Activated naive CD8-positive, alpha-beta T cell treated with anti-CD3 and anti-CD28 coated beads, Interleukin-2, amount 10 ng/mL, durations not matched to agents 7 days and 5 days (primary cell): ENCODE measurements at regions not wholly inside any gene's neighbourhood (a gene's known extent, or its start where the extent isn't known, plus 50 kb on each side); places are given as distances from the start of the nearest gene placed in this dataset.

Source experiments
- ATAC-seq: fragments of 150-1000 bp; cut with Tn5 transposase; one replicate; pipeline ENCODE4 v1.10.0; 2021; ENCODE audit warnings: low read depth, moderate library complexity
- POLR2A ChIA-PET: fragments of 350-600 bp; sonication (Branson Sonifier 250); formaldehyde crosslinking; loops from one replicate; lab custom pipeline; 2021; ENCODE audit warnings: antibody characterized with exemption; lab: Charles Lee
- DNase-seq: peaks from one replicate; pipeline ENCODE4 v3.0.0; 2021
- H3K27ac Mint-ChIP-seq: one replicate; pipeline ENCODE4 v1.8.0; 2022; ENCODE audit warnings: mild to moderate bottlenecking, mixed read lengths
- H3K27me3 Mint-ChIP-seq: one replicate; pipeline ENCODE4 v1.8.0; 2022; ENCODE audit warnings: mild to moderate bottlenecking, moderate library complexity, mixed read lengths
- H3K36me3 Mint-ChIP-seq: one replicate; pipeline ENCODE4 v1.8.0; 2021; ENCODE audit warnings: mild to moderate bottlenecking, mixed read lengths
- H3K4me1 Mint-ChIP-seq: one replicate; pipeline ENCODE4 v1.8.0; 2021; ENCODE audit warnings: mixed read lengths
- H3K4me3 Mint-ChIP-seq: one replicate; pipeline ENCODE4 v1.8.0; 2022; ENCODE audit warnings: mild to moderate bottlenecking, moderate library complexity, mixed read lengths
- H3K9me3 Mint-ChIP-seq: one replicate; pipeline ENCODE4 v1.8.0; 2021; ENCODE audit warnings: mixed read lengths

DNA sequence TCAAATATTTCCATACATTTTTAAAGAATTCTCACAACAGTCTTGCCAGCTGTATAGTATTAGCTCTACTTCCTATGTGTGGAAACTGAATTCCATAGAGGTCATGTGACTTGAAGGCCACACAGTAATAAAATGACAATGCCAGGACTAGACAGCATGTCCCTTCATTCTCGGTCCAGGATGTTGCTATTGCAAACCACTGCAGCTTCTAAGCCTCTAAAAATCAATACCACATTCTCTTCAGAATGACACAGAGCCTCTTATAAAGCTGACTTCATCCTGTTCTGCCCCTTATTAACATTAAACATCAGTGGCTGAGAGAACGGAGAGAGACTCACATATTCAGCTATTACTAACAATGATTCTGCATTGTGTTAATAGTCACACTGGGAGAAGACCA lies 240.3 kb upstream of the PEX5L start:
- ATAC-seq (no peak), DNase-seq (no peak)
- H3K27ac Mint-ChIP-seq: no peak overlapping the region
- H3K4me3 Mint-ChIP-seq: no peak overlapping the region
- H3K36me3 Mint-ChIP-seq: no peaks in the 10 kb centered on the region
- no peaks in the 10 kb centered on the region for H3K27me3 Mint-ChIP-seq
- no peaks in the 10 kb centered on the region for H3K9me3 Mint-ChIP-seq
- H3K4me1 Mint-ChIP-seq: no peaks in the 10 kb centered on the region
- POLR2A ChIA-PET: no interaction called here

DNA sequence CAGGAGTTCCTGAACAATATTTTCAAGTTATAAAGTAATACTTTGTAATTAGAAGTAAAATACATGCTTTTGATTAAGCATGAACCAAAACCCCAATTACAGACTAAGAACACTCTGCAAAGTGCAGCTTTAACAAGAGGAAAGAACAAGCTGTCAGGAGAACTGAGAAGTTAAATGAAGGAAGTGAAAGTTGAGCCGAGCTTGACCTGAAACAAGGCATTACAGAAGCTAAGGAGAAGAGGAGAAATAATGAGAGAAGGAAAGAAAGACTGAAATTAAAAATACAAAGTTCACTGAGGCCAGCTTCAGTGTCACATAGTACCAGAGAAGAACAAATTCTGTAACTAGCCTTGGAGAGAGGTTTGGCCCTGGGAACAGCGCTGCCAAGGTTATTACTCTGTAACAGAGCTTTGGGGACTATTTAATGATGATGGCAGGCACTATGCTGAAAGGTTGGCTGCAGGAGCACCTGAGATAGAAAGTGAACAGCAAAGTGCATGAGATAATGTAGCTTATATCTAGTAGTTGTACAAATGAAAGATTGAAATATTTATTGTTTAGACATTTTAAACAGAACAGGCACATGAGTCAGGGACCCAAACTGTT lies 241.9 kb upstream of the PEX5L start:
- Mint-ChIP-seq H3K27ac (peak overlapping the region; percentile 10), H3K4me1 (no peaks in the 10 kb centered on the region), H3K36me3 (no peaks in the 10 kb centered on the region), H3K27me3 (peaks cover 2% of the 10 kb centered on the region), H3K4me3 (no peak overlapping the region), H3K9me3 (no peaks in the 10 kb centered on the region)
- ATAC-seq (no peak), DNase-seq (no peak)
- POLR2A ChIA-PET: no interaction called here

- peaks cover 2% of the 10 kb centered on the region for H3K27me3 Mint-ChIP-seq
- H3K36me3 Mint-ChIP-seq: no peaks in the 10 kb centered on the region
- ATAC-seq: no peak
- no peaks in the 10 kb centered on the region for H3K4me1 Mint-ChIP-seq
- no peak overlapping the region for H3K27ac Mint-ChIP-seq
- no peak for DNase-seq
- no peaks in the 10 kb centered on the region for H3K9me3 Mint-ChIP-seq
- POLR2A ChIA-PET: no interaction called here
- H3K4me3 Mint-ChIP-seq: no peak overlapping the region
These were observed 243.8 kb upstream of the PEX5L start for GRCh38 chr3:180280555-180280954.

DNA sequence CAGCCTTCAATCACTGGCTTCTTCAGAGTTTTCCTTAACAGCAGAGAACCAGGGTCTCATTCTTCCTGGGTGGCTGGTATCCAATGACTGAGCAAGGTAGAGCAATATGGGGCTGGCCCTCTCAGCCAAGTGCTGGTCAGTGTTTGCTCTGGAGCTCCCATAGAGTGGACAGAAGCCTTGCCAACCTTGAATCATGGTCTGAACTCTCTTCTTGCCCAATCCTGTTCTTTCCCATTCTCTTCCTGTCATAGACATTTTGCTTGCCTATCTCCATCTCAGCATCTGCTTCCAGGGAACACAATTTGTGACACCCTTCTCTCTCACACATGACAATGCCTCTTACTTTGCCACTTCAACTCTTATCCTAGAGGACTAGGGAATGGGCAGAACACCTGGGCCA lies 245.6 kb upstream of the PEX5L start:
- H3K27ac Mint-ChIP-seq: no peak overlapping the region
- no peak overlapping the region for H3K4me3 Mint-ChIP-seq
- H3K27me3 Mint-ChIP-seq: peaks cover 2% of the 10 kb centered on the region
- no peaks in the 10 kb centered on the region for H3K4me1 Mint-ChIP-seq
- DNase-seq (no peak), ATAC-seq (no peak)
- H3K9me3 Mint-ChIP-seq: no peaks in the 10 kb centered on the region
- POLR2A ChIA-PET: no interaction called here
- H3K36me3 Mint-ChIP-seq: no peaks in the 10 kb centered on the region

GRCh38 chr3:180283251-180283650 lies 246.5 kb upstream of the PEX5L start:
- POLR2A ChIA-PET: no interaction called here
- no peak overlapping the region for H3K27ac Mint-ChIP-seq
- no peak for ATAC-seq

GRCh38 chr3:180284331-180285110 lies 247.8 kb upstream of the PEX5L start:
- ATAC-seq (no peak), DNase-seq (no peak)
- Mint-ChIP-seq H3K9me3 (no peaks in the 10 kb centered on the region), H3K36me3 (no peaks in the 10 kb centered on the region), H3K4me3 (no peak overlapping the region), H3K4me1 (no peaks in the 10 kb centered on the region), H3K27me3 (peaks cover 2% of the 10 kb centered on the region), H3K27ac (no peak overlapping the region)
- POLR2A ChIA-PET: no interaction called here

More at GRCh38 chr3:180283251-180283650, 246.5 kb upstream of the PEX5L start:
- DNase-seq: no peak
- Mint-ChIP-seq H3K4me3 (no peak overlapping the region), H3K9me3 (no peaks in the 10 kb centered on the region), H3K4me1 (no peaks in the 10 kb centered on the region), H3K36me3 (no peaks in the 10 kb centered on the region), H3K27me3 (peaks cover 2% of the 10 kb centered on the region)

DNA sequence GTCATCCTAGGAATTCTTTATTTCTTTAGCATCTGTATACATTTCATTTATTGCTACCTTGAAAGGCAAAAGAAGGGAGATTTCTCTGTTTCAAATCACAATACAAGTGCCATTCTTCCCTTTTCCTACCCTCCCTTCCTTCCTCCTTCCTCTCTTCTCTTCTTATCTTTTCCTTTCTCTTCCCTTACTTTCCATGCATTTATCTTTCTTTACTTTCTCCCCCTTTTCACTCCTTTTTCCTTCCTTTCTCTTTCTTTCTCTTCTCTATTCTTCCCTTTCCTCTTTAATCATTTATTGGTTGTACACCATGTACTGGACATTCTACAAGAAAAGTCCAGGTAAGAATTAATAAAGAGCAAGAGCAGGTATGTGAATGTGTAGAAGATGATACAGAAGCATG lies 251.0 kb upstream of the PEX5L start:
- H3K9me3 Mint-ChIP-seq: no peaks in the 10 kb centered on the region
- H3K4me1 Mint-ChIP-seq: no peaks in the 10 kb centered on the region
- no peak overlapping the region for H3K27ac Mint-ChIP-seq
- POLR2A ChIA-PET: no interaction called here
- no peak for ATAC-seq
- no peaks in the 10 kb centered on the region for H3K36me3 Mint-ChIP-seq
- DNase-seq: no peak
- H3K27me3 Mint-ChIP-seq: peaks cover 2% of the 10 kb centered on the region
- no peak overlapping the region for H3K4me3 Mint-ChIP-seq

- no peaks in the 10 kb centered on the region for H3K4me1 Mint-ChIP-seq
- no peaks in the 10 kb centered on the region for H3K27me3 Mint-ChIP-seq
- H3K36me3 Mint-ChIP-seq: no peaks in the 10 kb centered on the region
- no peak overlapping the region for H3K4me3 Mint-ChIP-seq
- POLR2A ChIA-PET: no interaction called here
- ATAC-seq: no peak
- no peak overlapping the region for H3K27ac Mint-ChIP-seq
- H3K9me3 Mint-ChIP-seq: no peaks in the 10 kb centered on the region
- DNase-seq: no peak
These were observed 252.1 kb upstream of the PEX5L start for GRCh38 chr3:180288816-180289215.

GRCh38 chr3:180290300-180290699 lies 253.6 kb upstream of the PEX5L start:
- H3K27ac Mint-ChIP-seq: no peak overlapping the region
- POLR2A ChIA-PET: no interaction called here
- H3K9me3 Mint-ChIP-seq: no peaks in the 10 kb centered on the region
- no peaks in the 10 kb centered on the region for H3K4me1 Mint-ChIP-seq
- DNase-seq (no peak), ATAC-seq (no peak)
- H3K36me3 Mint-ChIP-seq: no peaks in the 10 kb centered on the region
- no peaks in the 10 kb centered on the region for H3K27me3 Mint-ChIP-seq
- H3K4me3 Mint-ChIP-seq: no peak overlapping the region

DNA sequence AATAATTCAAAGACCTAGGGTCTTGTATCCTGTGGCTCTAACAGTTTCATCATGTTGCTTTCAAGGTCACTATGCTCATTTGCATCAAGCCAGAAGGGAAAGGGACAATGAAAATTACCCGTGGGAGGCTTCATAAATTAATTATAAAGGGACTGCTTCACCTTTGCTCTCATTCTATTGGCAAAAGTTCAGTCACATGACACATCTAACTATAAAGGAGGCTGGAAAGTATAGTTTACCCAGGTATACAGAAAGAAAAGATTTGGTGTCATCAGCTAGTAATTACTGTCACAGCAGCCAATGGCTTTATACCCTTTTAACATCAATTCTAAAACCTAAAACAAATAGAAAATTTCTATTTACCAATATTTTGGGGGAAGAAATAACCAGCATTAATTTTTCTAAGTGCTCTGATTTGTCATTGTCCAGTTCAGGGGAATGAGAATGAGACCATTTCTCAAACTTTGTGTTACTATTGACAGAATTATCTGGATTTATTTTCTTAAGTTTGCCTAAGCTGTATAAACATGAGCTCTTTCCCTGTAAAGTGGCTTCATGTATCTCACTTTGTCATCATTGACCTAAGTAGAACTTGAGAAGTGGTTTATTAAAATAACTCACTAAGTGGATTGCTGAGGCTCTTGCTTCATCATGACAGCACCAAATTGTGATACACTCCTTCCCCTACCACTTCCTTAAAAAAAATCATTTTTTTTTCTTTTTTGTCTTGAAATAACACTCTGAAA lies 257.7 kb upstream of the PEX5L start:
- ATAC-seq (no peak), DNase-seq (no peak)
- Mint-ChIP-seq H3K27ac (no peak overlapping the region), H3K4me1 (no peaks in the 10 kb centered on the region), H3K9me3 (no peaks in the 10 kb centered on the region), H3K36me3 (no peaks in the 10 kb centered on the region), H3K27me3 (no peaks in the 10 kb centered on the region), H3K4me3 (no peak overlapping the region)
- POLR2A ChIA-PET: no interaction called here

DNA sequence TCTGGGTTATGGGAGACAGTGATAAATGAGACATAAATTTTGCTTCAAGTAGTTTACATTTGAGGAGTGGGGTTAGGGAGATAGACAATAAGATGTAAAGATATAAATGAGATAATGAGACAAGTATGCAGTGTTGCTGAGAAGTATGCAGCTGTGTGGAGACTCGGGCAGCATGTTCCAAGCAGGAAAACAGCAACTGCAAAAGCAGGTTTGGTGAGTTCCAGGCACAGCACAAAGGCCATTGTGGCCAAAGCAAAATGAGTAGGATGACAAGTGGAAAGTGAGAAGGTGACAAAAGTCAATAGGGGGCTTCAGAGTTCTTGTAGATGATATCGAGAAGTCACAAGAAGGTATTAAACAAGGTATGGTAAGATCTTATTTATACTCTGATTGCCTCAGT lies 259.1 kb upstream of the PEX5L start:
- no peaks in the 10 kb centered on the region for H3K36me3 Mint-ChIP-seq
- H3K9me3 Mint-ChIP-seq: no peaks in the 10 kb centered on the region
- no peak overlapping the region for H3K27ac Mint-ChIP-seq
- ATAC-seq (no peak), DNase-seq (no peak)
- POLR2A ChIA-PET: no interaction called here
- H3K4me1 Mint-ChIP-seq: no peaks in the 10 kb centered on the region
- no peak overlapping the region for H3K4me3 Mint-ChIP-seq
- H3K27me3 Mint-ChIP-seq: no peaks in the 10 kb centered on the region

- POLR2A ChIA-PET: no interaction called here
- Mint-ChIP-seq H3K27me3 (no peaks in the 10 kb centered on the region), H3K4me1 (no peaks in the 10 kb centered on the region), H3K36me3 (no peaks in the 10 kb centered on the region), H3K4me3 (no peak overlapping the region), H3K27ac (no peak overlapping the region), H3K9me3 (no peaks in the 10 kb centered on the region)
- ATAC-seq (no peak), DNase-seq (no peak)
These were observed 260.2 kb upstream of the PEX5L start for GRCh38 chr3:180296971-180297370.

DNA sequence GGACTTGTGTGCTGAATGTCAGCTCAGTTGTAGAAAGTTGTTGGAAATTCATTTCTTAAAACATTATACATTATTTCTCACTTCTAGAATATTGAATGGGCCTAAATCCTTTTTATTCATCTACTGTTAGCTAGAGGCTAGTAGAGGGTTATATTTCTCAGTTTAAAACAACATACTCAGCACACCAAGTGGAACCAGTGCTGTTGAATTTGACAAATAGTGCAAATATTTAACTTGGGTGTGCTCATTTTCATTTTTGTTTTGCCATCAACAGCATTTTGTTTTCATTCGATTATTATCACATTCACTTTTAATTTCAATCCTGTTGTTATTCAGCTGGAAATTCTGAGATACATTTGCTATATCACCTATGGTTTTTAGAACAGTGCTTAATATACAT lies 269.4 kb upstream of the PEX5L start:
- H3K27me3 Mint-ChIP-seq: no peaks in the 10 kb centered on the region
- POLR2A ChIA-PET: no interaction called here
- ATAC-seq (no peak), DNase-seq (no peak)
- H3K9me3 Mint-ChIP-seq: no peaks in the 10 kb centered on the region
- H3K27ac Mint-ChIP-seq: no peak overlapping the region
- H3K4me1 Mint-ChIP-seq: no peaks in the 10 kb centered on the region
- no peaks in the 10 kb centered on the region for H3K36me3 Mint-ChIP-seq
- no peak overlapping the region for H3K4me3 Mint-ChIP-seq

GRCh38 chr3:180306691-180307090 lies 270.0 kb upstream of the PEX5L start:
- H3K9me3 Mint-ChIP-seq: no peaks in the 10 kb centered on the region
- no peaks in the 10 kb centered on the region for H3K36me3 Mint-ChIP-seq
- no peak overlapping the region for H3K4me3 Mint-ChIP-seq
- ATAC-seq (no peak), DNase-seq (no peak)
- no peaks in the 10 kb centered on the region for H3K27me3 Mint-ChIP-seq
- no peaks in the 10 kb centered on the region for H3K4me1 Mint-ChIP-seq
- POLR2A ChIA-PET: no interaction called here
- no peak overlapping the region for H3K27ac Mint-ChIP-seq
